HCT116 (cell line): ENCODE measurements at regions not wholly inside any gene's neighbourhood (a gene's known extent, or its start where the extent isn't known, plus 50 kb on each side); places are given as distances from the start of the nearest gene placed in this dataset.

ENCODE experiments used
- ATAC-seq: fragments of 200-7000 bp; cut with Tn5 transposase; 2 replicates; pipeline ENCODE4 v1.9.1; 2020; ENCODE audit warnings: mild to moderate bottlenecking, moderate library complexity
- BruUV-seq: library from RNA; stranded (reverse); fragments of 400-500 nt; replicated peaks from 2 replicates; lab custom pipeline; 2021; lab: Mats Ljungman, UMichigan
- CTCF ChIA-PET: fragments of 300-600 bp; sonication (Branson Sonifier 250); formaldehyde crosslinking; loops from one replicate; lab custom pipeline; 2021; ENCODE audit warnings: antibody characterized with exemption; lab: Charles Lee
- POLR2A ChIA-PET: fragments of 300-600, 350-600 bp; sonication (Branson Sonifier 250); formaldehyde crosslinking; loops from one replicate; lab custom pipeline; 2021; ENCODE audit warnings: antibody characterized with exemption; lab: Charles Lee
- RAD21 ChIA-PET, 2 experiments: fragments of 300-600 bp; sonication (Branson Sonifier 250); formaldehyde crosslinking; loops; one replicate each; lab custom pipeline; 2023; ENCODE audit warnings: low total read pairs in 2 of 2; ENCODE audit not compliant: uncharacterized antibody in 2 of 2, unreplicated experiment in 2 of 2, low non-redundant PET in 1 of 2; lab: Charles Lee
- DNase-seq: peaks from one replicate; pipeline ENCODE4 v3.0.0-alpha.2; 2010; ENCODE audit warnings: low read depth, low spot score
- H2AFZ ChIP-seq: fragments of 200-600 bp; shearing (Covaris generic), sonication (generic); 2 replicates; pipeline ENCODE4 v1.6.1; 2017; ENCODE audit warnings: low read depth, mixed run types, mixed read lengths, antibody characterized with exemption, low read length; ENCODE audit not compliant: poor library complexity, severe bottlenecking
- H3K27ac ChIP-seq: 2 replicates; pipeline ENCODE4 v1.5.1; 2012; ENCODE audit warnings: low read depth, low read length
- H3K27me3 ChIP-seq: fragments of 200-600 bp; sonication (generic); 2 replicates; pipeline ENCODE4 v1.6.1; 2016; ENCODE audit warnings: mixed run types, low read length, mixed read lengths; ENCODE audit not compliant: insufficient read depth
- H3K36me3 ChIP-seq, 2 experiments: fragments of 200-500 bp in 1 of 2; fragments of 200-600 bp in 1 of 2; sonication (Bioruptor generic) in 1 of 2; sonication (generic) in 1 of 2; 2 replicates each; pipeline versions ENCODE4 v1.5.1 to v1.6.1; 2014 to 2016; ENCODE audit warnings: low read length in 2 of 2, inconsistent platforms in 1 of 2, mixed read lengths in 1 of 2, mixed run types in 1 of 2; ENCODE audit not compliant: insufficient read depth in 2 of 2, control insufficient read depth in 1 of 2
- H3K4me1 ChIP-seq, 2 experiments: fragments of 200-600 bp in 1 of 2; sonication (generic) in 1 of 2; 2 replicates each; pipeline versions ENCODE4 v1.5.1 to v1.6.1; 2012 to 2017; ENCODE audit warnings: low read length in 2 of 2, inconsistent platforms in 1 of 2, mild to moderate bottlenecking in 1 of 2, mixed read lengths in 1 of 2, mixed run types in 1 of 2, moderate library complexity in 1 of 2; ENCODE audit not compliant: insufficient read depth in 2 of 2, control insufficient read depth in 1 of 2
- H3K4me2 ChIP-seq: fragments of 200-600 bp; sonication (generic); 2 replicates; pipeline ENCODE4 v1.6.1; 2017; ENCODE audit warnings: mixed run types, low read length, mixed read lengths
- H3K4me3 ChIP-seq, 2 experiments: fragments of 200-600 bp in 1 of 2; sonication (generic) in 1 of 2; replicated peaks in 1 of 2; 2 replicates each; pipeline ENCODE4 v1.5.1; 2011 to 2016; ENCODE audit warnings: low read length in 2 of 2, control low read depth in 1 of 2, low read depth in 1 of 2, mild to moderate bottlenecking in 1 of 2, mixed read lengths in 1 of 2, mixed run types in 1 of 2
- H3K79me2 ChIP-seq: fragments of 200-600 bp; sonication (generic); 2 replicates; pipeline ENCODE4 v1.6.1; 2017; ENCODE audit warnings: mild to moderate bottlenecking, mixed run types, low read length, moderate library complexity, mixed read lengths; ENCODE audit not compliant: insufficient read depth
- H3K9ac ChIP-seq: fragments of 200-600 bp; sonication (generic); 2 replicates; pipeline ENCODE4 v1.6.1; 2016; ENCODE audit warnings: low read length, mixed read lengths
- H3K9me2 ChIP-seq: fragments of 200-600 bp; sonication (generic), shearing (Covaris generic); 2 replicates; pipeline ENCODE4 v1.6.1; 2017; ENCODE audit warnings: mixed run types, mild to moderate bottlenecking, moderate library complexity; ENCODE audit not compliant: insufficient read depth
- H3K9me3 ChIP-seq, 2 experiments: fragments of 200-500 bp in 1 of 2; fragments of 200-600 bp in 1 of 2; sonication (Bioruptor generic) in 1 of 2; sonication (generic) in 1 of 2; 2 replicates each; pipeline ENCODE4 v1.6.1; 2014 to 2017; ENCODE audit warnings: low read length in 2 of 2, mixed read lengths in 2 of 2, inconsistent platforms in 1 of 2, low read depth in 1 of 2, mild to moderate bottlenecking in 1 of 2, mixed run types in 1 of 2, moderate library complexity in 1 of 2; ENCODE audit not compliant: control insufficient read depth in 1 of 2, insufficient read depth in 1 of 2
- H4K20me1 ChIP-seq: fragments of 200-600 bp; sonication (generic), shearing (Covaris generic); 2 replicates; pipeline ENCODE4 v1.6.1; 2017; ENCODE audit warnings: mixed run types, mild to moderate bottlenecking, moderate library complexity; ENCODE audit not compliant: insufficient read depth
- CBX3 ChIP-seq: IDR thresholded peaks from 2 replicates; pipeline ENCODE4 v1.6.1; 2012; ENCODE audit warnings: low read depth
- CEBPB ChIP-seq: IDR thresholded peaks from 2 replicates; pipeline ENCODE4 v1.6.1; 2012; ENCODE audit warnings: low read depth
- CTCF ChIP-seq, 3 experiments: fragments of 200-600 bp in 1 of 3; sonication (generic) in 1 of 3; IDR thresholded peaks in 2 of 3; conservative IDR thresholded peaks in 1 of 3; 2 replicates each; pipeline ENCODE4 v1.5.1; 2012 to 2017; ENCODE audit warnings: low read depth in 2 of 3, low read length in 2 of 3, antibody characterized with exemption in 1 of 3, borderline replicate concordance in 1 of 3, control low read depth in 1 of 3, mild to moderate bottlenecking in 1 of 3, mixed read lengths in 1 of 3, mixed run types in 1 of 3, moderate library complexity in 1 of 3; ENCODE audit not compliant: insufficient read depth in 1 of 3
- EGR1 ChIP-seq: IDR thresholded peaks from 2 replicates; pipeline ENCODE4 v1.6.1; 2012; ENCODE audit warnings: low read depth
- EZH2phosphoT487 ChIP-seq: fragments of 200-600 bp; IDR thresholded peaks from 2 replicates; pipeline ENCODE4 v1.6.1; 2018; ENCODE audit warnings: antibody characterized with exemption, borderline replicate concordance
- FOSL1 ChIP-seq: IDR thresholded peaks from 2 replicates; pipeline ENCODE4 v1.6.1; 2012; ENCODE audit warnings: low read depth
- POLR2A ChIP-seq: IDR thresholded peaks from 2 replicates; pipeline ENCODE4 v1.7.0; 2011; ENCODE audit warnings: borderline replicate concordance; ENCODE audit not compliant: insufficient read depth, insufficient read length; ENCODE audit errors: extremely low read depth
- POLR2AphosphoS5 ChIP-seq: IDR thresholded peaks from 2 replicates; pipeline ENCODE4 v1.6.1; 2011; ENCODE audit warnings: mild to moderate bottlenecking, low read depth, low read length, moderate library complexity
- RAD21 ChIP-seq: IDR thresholded peaks from 2 replicates; pipeline ENCODE4 v1.6.1; 2012; ENCODE audit warnings: low read depth, mild to moderate bottlenecking
- SIN3A ChIP-seq: IDR thresholded peaks from 2 replicates; pipeline ENCODE4 v1.6.1; 2012; ENCODE audit warnings: low read depth
- SRF ChIP-seq: IDR thresholded peaks from 2 replicates; pipeline ENCODE4 v1.6.1; 2012; ENCODE audit warnings: low read depth
- TCF7L2 ChIP-seq: IDR thresholded peaks from 2 replicates; pipeline ENCODE4 v1.7.0; 2011; ENCODE audit warnings: borderline replicate concordance, inconsistent platforms; ENCODE audit not compliant: insufficient read depth, insufficient read length; ENCODE audit errors: extremely low read depth
- YY1 ChIP-seq: IDR thresholded peaks from 2 replicates; pipeline ENCODE4 v1.6.1; 2011; ENCODE audit warnings: low read length, low read depth, moderate library complexity, mild to moderate bottlenecking; ENCODE audit not compliant: insufficient replicate concordance; ENCODE audit errors: extremely low read depth
- ZBTB33 ChIP-seq: IDR thresholded peaks from 2 replicates; pipeline ENCODE4 v1.6.1; 2011; ENCODE audit warnings: mild to moderate bottlenecking, low read length, moderate library complexity; ENCODE audit not compliant: insufficient replicate concordance; ENCODE audit errors: extremely low read depth
- ZFX ChIP-seq: fragments of 450-650 bp; IDR thresholded peaks from 2 replicates; pipeline ENCODE4 v1.6.1; 2017
- ZNF274 ChIP-seq: fragments of 200-500 bp; sonication (Bioruptor generic); IDR thresholded peaks from 2 replicates; pipeline ENCODE4 v1.6.1; 2014; ENCODE audit warnings: mild to moderate bottlenecking, low read depth, low read length, inconsistent platforms
- intact Hi-C: fragments of 100-400 bp; cut with micrococcal nuclease; formaldehyde crosslinking; loops from 2 replicates; pipeline ENCODE4 v1.10.0; 2022

GRCh38 chr14:37796703-37797416, 201.4 kb downstream of the TTC6 start:
- no peak overlapping the region for H3K4me3 ChIP-seq
- CTCF ChIA-PET: no interaction called here
- intact Hi-C loops: no loop called here
- DNase-seq: no peak
- RAD21 ChIA-PET: no interaction called here
- no peak overlapping the region for H3K9ac ChIP-seq
- no peak overlapping the region for H2AFZ ChIP-seq
- no peak overlapping the region for H3K4me2 ChIP-seq
- no peaks in the 10 kb centered on the region for H3K9me3 ChIP-seq
- no peaks in the 10 kb centered on the region for H3K4me1 ChIP-seq
- no TSS peak for BruUV-seq
- no peak for TF ChIP-seq TCF7L2
- no peak for TF ChIP-seq EZH2phosphoT487
- no peak for TF ChIP-seq POLR2A
- no peak for TF ChIP-seq CEBPB
- TF ChIP-seq POLR2AphosphoS5: no peak
- TF ChIP-seq FOSL1: no peak
- no peak for TF ChIP-seq EGR1
- TF ChIP-seq ZNF274: no peak
- no peak for TF ChIP-seq SRF
- TF ChIP-seq YY1: no peak
- ATAC-seq: no peak
- no peaks in the 10 kb centered on the region for H4K20me1 ChIP-seq
- H3K79me2 ChIP-seq: no peaks in the 10 kb centered on the region
- H3K27me3 ChIP-seq: no peaks in the 10 kb centered on the region
- H3K27ac ChIP-seq: no peak overlapping the region
- H3K36me3 ChIP-seq: no peaks in the 10 kb centered on the region
- H3K9me2 ChIP-seq: no peaks in the 10 kb centered on the region
- POLR2A ChIA-PET: no interaction called here

- ATAC-seq (no peak), DNase-seq (no peak)
- no TSS peak for BruUV-seq
- Histone ChIP-seq H3K9me3 (no peaks in the 10 kb centered on the region), H3K27me3 (no peaks in the 10 kb centered on the region), H2AFZ (no peak overlapping the region), H4K20me1 (no peaks in the 10 kb centered on the region), H3K4me1 (no peaks in the 10 kb centered on the region), H3K9me2 (no peaks in the 10 kb centered on the region), H3K4me2 (no peak overlapping the region), H3K79me2 (no peaks in the 10 kb centered on the region), H3K9ac (no peak overlapping the region), H3K4me3 (no peak overlapping the region), H3K36me3 (no peaks in the 10 kb centered on the region), H3K27ac (no peak overlapping the region)
- POLR2A ChIA-PET: no interaction called here
- CTCF ChIA-PET: no interaction called here
- RAD21 ChIA-PET: no interaction called here
- intact Hi-C loops: no loop called here
- TF ChIP-seq SIN3A: no peak
- no peak for TF ChIP-seq CTCF (IDR thresholded peaks at IDR 0.05 in 2 of 3, conservative IDR thresholded peaks at IDR 0.05 in 1 of 3; ENCODE audit: borderline replicate concordance in 1 of 3, insufficient read depth in 1 of 3, low read depth in 2 of 3, low read length in 2 of 3)
- TF ChIP-seq RAD21: no peak
- no peak for TF ChIP-seq ZBTB33
- TF ChIP-seq CBX3: no peak
- no peak for TF ChIP-seq ZFX
- no peak for TF ChIP-seq TCF7L2
- no peak for TF ChIP-seq EZH2phosphoT487
Observed at GRCh38 chr14:37797675-37798074, 202.2 kb downstream of the TTC6 start.
